ENCODE measurements at regions not wholly inside any gene's neighbourhood (a gene's known extent, or its start where the extent isn't known, plus 50 kb on each side); places are given as distances from the start of the nearest gene placed in this dataset.
A peak's percentile ranks its signal among the peaks of the same experiment; 100 is the strongest.

- no peaks in the 10 kb centered on the region for H3K36me3 ChIP-seq
- H3K27me3 ChIP-seq = peaks cover 7% of the 10 kb centered on the region
- no peak for TF ChIP-seq CTCF (IDR thresholded peaks at IDR 0.05)
- no peak for TF ChIP-seq EP300 (IDR thresholded peaks at IDR 0.05; ENCODE audit: low read depth)
- no peak for TF ChIP-seq POLR2A (IDR thresholded peaks at IDR 0.05)
- no peak for TF ChIP-seq POLR2AphosphoS5 (IDR thresholded peaks at IDR 0.05)
- intact Hi-C loops (cut with DNase I; ENCODE audit: low total_unique reads) = no loop called here
- no peak for DNase-seq
- in situ Hi-C loops (cut with MboI; ENCODE audit: low pct_ligation_motif_present in 1 of 4, low pct_unique_long_range_greater_than_20kb in 1 of 4, low sequenced_read_pairs in 3 of 4) = no loop called here
- H3K4me3 ChIP-seq = no peak overlapping the region
- 91 to 100% methylated on average over 1 to 3 of the region's 3 CpGs for WGBS, 2 donors (ENCODE audit: low coverage in 1 of 2)
- H3K9me3 ChIP-seq = no peaks in the 10 kb centered on the region
- H3K4me1 ChIP-seq = peaks cover 0 to 11% (median 0%) of the 10 kb centered on the region in 4 donors
- no peak overlapping the region for H3K27ac ChIP-seq
These were observed 228.8 kb downstream of the BMP7 start for GRCh38 chr20:57037689-57038088.

DNA sequence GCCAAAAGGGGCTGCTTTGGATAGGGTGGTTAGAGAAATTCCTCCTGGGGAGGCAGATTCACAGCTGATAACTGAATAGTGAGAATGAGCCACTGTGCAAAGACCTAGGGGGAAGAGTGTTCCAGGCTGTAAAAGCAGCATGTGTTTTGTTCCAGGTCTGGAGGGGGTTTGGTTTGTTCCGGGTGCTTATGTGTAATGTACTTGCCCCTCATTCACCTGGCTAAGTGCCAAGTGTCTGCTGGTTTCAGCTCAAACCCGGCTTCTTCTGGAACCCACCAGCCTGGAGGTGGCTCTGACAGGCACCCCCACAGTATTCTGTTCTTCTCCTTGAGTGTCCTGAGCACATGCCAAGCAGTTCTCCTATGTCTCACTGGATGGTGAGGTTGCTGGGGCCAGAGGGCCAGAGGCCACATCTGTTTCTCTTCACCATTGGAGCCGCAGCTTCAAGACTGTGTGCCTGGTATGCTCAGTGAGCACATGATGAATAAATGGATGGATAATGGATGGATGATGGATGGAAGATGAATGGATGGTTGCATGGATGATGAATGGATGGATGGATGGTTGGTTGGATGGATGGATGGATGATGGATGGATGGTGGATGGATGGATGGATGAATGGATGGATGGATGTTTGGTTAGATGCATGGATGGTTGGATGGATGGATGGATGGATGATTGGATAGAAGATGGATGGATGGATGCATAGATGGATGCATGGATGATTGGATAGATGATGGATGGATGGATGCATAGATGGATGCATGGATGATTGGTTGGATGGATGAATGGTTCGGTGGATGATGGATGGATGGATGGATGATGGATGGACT is 227.6 kb downstream of the BMP7 start:
- intact Hi-C loops (cut with DNase I; ENCODE audit: low total_unique reads) (no loop called here), in situ Hi-C loops (cut with MboI; ENCODE audit: low pct_ligation_motif_present in 1 of 4, low pct_unique_long_range_greater_than_20kb in 1 of 4, low sequenced_read_pairs in 3 of 4) (no loop called here)
- Histone ChIP-seq H3K27me3 (peaks cover 7% of the 10 kb centered on the region), H3K4me3 (no peak overlapping the region), H3K4me1 (peaks cover 0 to 11% (median 0%) of the 10 kb centered on the region in 4 donors), H3K9me3 (no peaks in the 10 kb centered on the region), H3K27ac (no peak overlapping the region), H3K36me3 (no peaks in the 10 kb centered on the region)
- no peak for TF ChIP-seq EP300 (IDR thresholded peaks at IDR 0.05; ENCODE audit: low read depth)
- WGBS, 2 donors (ENCODE audit: low coverage in 1 of 2) = 69 to 81% methylated on average over 2 to 4 of the region's 4 CpGs
- no peak for DNase-seq

DNA sequence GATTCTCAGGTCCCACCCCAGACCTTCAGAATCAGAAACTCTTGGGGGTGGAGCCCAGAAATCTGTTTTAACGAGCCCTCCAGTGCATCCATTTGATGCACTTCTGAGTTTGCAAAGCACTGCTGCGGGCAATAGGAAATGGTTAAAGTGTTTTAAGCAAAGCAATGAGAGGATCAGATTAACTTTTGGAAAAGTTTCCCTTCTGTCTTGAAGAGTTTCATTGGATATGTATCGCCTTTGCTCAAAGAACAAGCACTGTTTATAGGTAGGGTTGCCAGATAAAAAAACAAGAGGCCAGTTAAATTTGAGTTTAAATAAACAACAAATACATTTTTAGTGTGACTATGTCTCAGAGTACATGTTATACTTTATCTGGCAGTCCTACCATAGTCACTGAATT is 226.0 kb downstream of the BMP7 start:
- Histone ChIP-seq H3K4me3 (no peak overlapping the region), H3K9me3 (no peaks in the 10 kb centered on the region), H3K27ac (peak overlapping the region; percentile 21 to 58 (median 48)), H3K36me3 (no peaks in the 10 kb centered on the region), H3K4me1 (peaks cover 0 to 11% (median 0%) of the 10 kb centered on the region in 4 donors), H3K27me3 (peaks cover 1% of the 10 kb centered on the region)
- intact Hi-C loops (cut with DNase I; ENCODE audit: low total_unique reads) = no loop called here
- in situ Hi-C loops (cut with MboI; ENCODE audit: low pct_ligation_motif_present in 1 of 4, low pct_unique_long_range_greater_than_20kb in 1 of 4, low sequenced_read_pairs in 3 of 4) = no loop called here
- no peak for DNase-seq
- 52 to 70% methylated on average over 2 to 3 of the region's 3 CpGs for whole genome bisulfite sequencing, 2 donors (ENCODE audit: low coverage in 1 of 2)
- TF ChIP-seq CTCF (IDR thresholded peaks at IDR 0.05) (no peak), POLR2AphosphoS5 (IDR thresholded peaks at IDR 0.05) (no peak), EP300 (IDR thresholded peaks at IDR 0.05; ENCODE audit: low read depth) (no peak), POLR2A (IDR thresholded peaks at IDR 0.05) (no peak)

GRCh38 chr20:57040924-57041323 is 225.5 kb downstream of the BMP7 start:
- DNase-seq = peak; percentile 29
- WGBS, 2 donors (ENCODE audit: low coverage in 1 of 2) = 10 to 36% methylated on average over 2 to 8 of the region's 8 CpGs
- Histone ChIP-seq H3K9me3 (no peaks in the 10 kb centered on the region), H3K4me1 (peaks cover 0 to 11% (median 0%) of the 10 kb centered on the region in 4 donors), H3K27ac (peak overlapping the region; percentile 21 to 58 (median 48)), H3K4me3 (no peak overlapping the region), H3K36me3 (no peaks in the 10 kb centered on the region), H3K27me3 (no peaks in the 10 kb centered on the region)
- in situ Hi-C loops (cut with MboI; ENCODE audit: low pct_ligation_motif_present in 1 of 4, low pct_unique_long_range_greater_than_20kb in 1 of 4, low sequenced_read_pairs in 3 of 4) = no loop called here
- intact Hi-C loops (cut with DNase I; ENCODE audit: low total_unique reads) = no loop called here
- TF ChIP-seq POLR2AphosphoS5 (IDR thresholded peaks at IDR 0.05) (peak in 2 of 3 donors; percentile 83 to 85), CTCF (IDR thresholded peaks at IDR 0.05) (no peak), POLR2A (IDR thresholded peaks at IDR 0.05) (no peak)
